BLaER1 (cell line): ENCODE measurements at regions not wholly inside any gene's neighbourhood (a gene's known extent, or its start where the extent isn't known, plus 50 kb on each side); places are given as distances from the start of the nearest gene placed in this dataset.
"Not testable (repeated sequence)": the region's sequence is repeated elsewhere in the genome, so short reads cannot be mapped to it uniquely, and the experiment has no call there.

Experiments used
- H3K27ac ChIP-seq: shearing (Covaris generic); formaldehyde crosslinking; 2 replicates; pipeline ENCODE4 v1.8.1; 2022
- H3K27me3 ChIP-seq: shearing (Covaris generic); formaldehyde crosslinking; 2 replicates; pipeline ENCODE4 v1.8.1; 2022
- H3K36me3 ChIP-seq: shearing (Covaris generic); formaldehyde crosslinking; 2 replicates; pipeline ENCODE4 v1.8.1; 2022
- H3K4me1 ChIP-seq: shearing (Covaris generic); formaldehyde crosslinking; 2 replicates; pipeline ENCODE4 v1.8.1; 2022
- H3K4me2 ChIP-seq: shearing (Covaris generic); formaldehyde crosslinking; 2 replicates; pipeline ENCODE4 v1.8.1; 2022
- H3K4me3 ChIP-seq: shearing (Covaris generic); formaldehyde crosslinking; 2 replicates; pipeline ENCODE4 v1.8.1; 2022
- H3K9ac ChIP-seq: shearing (Covaris generic); formaldehyde crosslinking; 2 replicates; pipeline ENCODE4 v1.8.1; 2022
- H3K9me3 ChIP-seq: shearing (Covaris generic); formaldehyde crosslinking; 2 replicates; pipeline ENCODE4 v1.8.1; 2022
- H4K20me1 ChIP-seq: shearing (Covaris generic); formaldehyde crosslinking; 2 replicates; pipeline ENCODE4 v1.8.1; 2022
- Cebpa-rat ChIP-seq: shearing (Covaris generic); IDR thresholded peaks from 2 replicates; pipeline ENCODE4 v1.8.1; 2022

- Histone ChIP-seq H3K27ac (no peak overlapping the region), H3K4me3 (no peak overlapping the region), H3K36me3 (no peaks in the 10 kb centered on the region), H3K4me1 (no peaks in the 10 kb centered on the region), H3K27me3 (no peaks in the 10 kb centered on the region), H3K4me2 (no peak overlapping the region), H3K9ac (no peak overlapping the region), H4K20me1 (no peaks in the 10 kb centered on the region), H3K9me3 (no peaks in the 10 kb centered on the region)
- no peak for TF ChIP-seq Cebpa-rat
Observed at GRCh38 chr5:126280343-126280742, 142.9 kb upstream of the GRAMD2B start.

- no peak overlapping the region for H3K4me2 ChIP-seq
- H4K20me1 ChIP-seq: no peaks in the 10 kb centered on the region
- H3K9ac ChIP-seq: no peak overlapping the region
- H3K36me3 ChIP-seq: no peaks in the 10 kb centered on the region
- H3K9me3 ChIP-seq: no peaks in the 10 kb centered on the region
- no peak overlapping the region for H3K27ac ChIP-seq
- H3K4me1 ChIP-seq: no peaks in the 10 kb centered on the region
- H3K4me3 ChIP-seq: no peak overlapping the region
- no peak for TF ChIP-seq Cebpa-rat
- H3K27me3 ChIP-seq: no peaks in the 10 kb centered on the region
Observed at GRCh38 chr5:126280846-126281245, 142.4 kb upstream of the GRAMD2B start.

- no peak for TF ChIP-seq Cebpa-rat
- Histone ChIP-seq H3K36me3 (no peaks in the 10 kb centered on the region), H3K4me1 (no peaks in the 10 kb centered on the region), H3K4me2 (no peak overlapping the region), H3K27me3 (no peaks in the 10 kb centered on the region), H3K9me3 (no peaks in the 10 kb centered on the region), H4K20me1 (no peaks in the 10 kb centered on the region), H3K9ac (no peak overlapping the region), H3K4me3 (no peak overlapping the region), H3K27ac (no peak overlapping the region)
Observed at GRCh38 chr5:126284977-126285696, 138.1 kb upstream of the GRAMD2B start.

- not testable (repeated sequence) for H3K36me3 ChIP-seq, H3K4me3 ChIP-seq, H3K27ac ChIP-seq, H3K27me3 ChIP-seq, H3K4me1 ChIP-seq, H3K4me2 ChIP-seq, H4K20me1 ChIP-seq, H3K9me3 ChIP-seq, H3K9ac ChIP-seq
Observed at GRCh38 chr5:126296121-126296520, 127.1 kb upstream of the GRAMD2B start.

- no peaks in the 10 kb centered on the region for H4K20me1 ChIP-seq
- no peaks in the 10 kb centered on the region for H3K27me3 ChIP-seq
- H3K9ac ChIP-seq: no peak overlapping the region
- H3K9me3 ChIP-seq: peaks cover 12% of the 10 kb centered on the region
- no peak for TF ChIP-seq Cebpa-rat
- no peak overlapping the region for H3K4me3 ChIP-seq
- no peaks in the 10 kb centered on the region for H3K36me3 ChIP-seq
- H3K27ac ChIP-seq: no peak overlapping the region
- H3K4me1 ChIP-seq: no peaks in the 10 kb centered on the region
- H3K4me2 ChIP-seq: no peak overlapping the region
Observed at GRCh38 chr5:126300293-126300692, 122.9 kb upstream of the GRAMD2B start.

GRCh38 chr5:126301056-126301455, 122.2 kb upstream of the GRAMD2B start:
- H3K27me3 ChIP-seq: no peaks in the 10 kb centered on the region
- no peaks in the 10 kb centered on the region for H4K20me1 ChIP-seq
- H3K9me3 ChIP-seq: peaks cover 15% of the 10 kb centered on the region
- no peak overlapping the region for H3K4me2 ChIP-seq
- no peaks in the 10 kb centered on the region for H3K36me3 ChIP-seq
- no peak overlapping the region for H3K4me3 ChIP-seq
- no peak overlapping the region for H3K27ac ChIP-seq
- no peak for TF ChIP-seq Cebpa-rat
- H3K9ac ChIP-seq: no peak overlapping the region
- H3K4me1 ChIP-seq: no peaks in the 10 kb centered on the region

- no peak overlapping the region for H3K27ac ChIP-seq
- H3K4me1 ChIP-seq: no peaks in the 10 kb centered on the region
- H3K36me3 ChIP-seq: no peaks in the 10 kb centered on the region
- H3K4me3 ChIP-seq: no peak overlapping the region
- no peaks in the 10 kb centered on the region for H3K27me3 ChIP-seq
- H3K9me3 ChIP-seq: peaks cover 7% of the 10 kb centered on the region; the same call in 1 of the 2 replicates
- H3K4me2 ChIP-seq: no peak overlapping the region
- TF ChIP-seq Cebpa-rat: no peak
- H3K9ac ChIP-seq: no peak overlapping the region
- H4K20me1 ChIP-seq: no peaks in the 10 kb centered on the region
Observed at GRCh38 chr5:126309860-126310259, 113.3 kb upstream of the GRAMD2B start.

GRCh38 chr5:126311766-126312165, 111.4 kb upstream of the GRAMD2B start:
- Histone ChIP-seq H4K20me1 (no peaks in the 10 kb centered on the region), H3K9me3 (no peaks in the 10 kb centered on the region), H3K4me3 (no peak overlapping the region), H3K4me1 (no peaks in the 10 kb centered on the region), H3K4me2 (no peak overlapping the region), H3K9ac (no peak overlapping the region), H3K27me3 (no peaks in the 10 kb centered on the region), H3K36me3 (no peaks in the 10 kb centered on the region), H3K27ac (no peak overlapping the region)
- TF ChIP-seq Cebpa-rat: no peak

- Histone ChIP-seq H3K4me3 (no peak overlapping the region), H4K20me1 (no peaks in the 10 kb centered on the region), H3K27ac (no peak overlapping the region), H3K9ac (no peak overlapping the region), H3K36me3 (no peaks in the 10 kb centered on the region), H3K9me3 (no peaks in the 10 kb centered on the region), H3K27me3 (no peaks in the 10 kb centered on the region), H3K4me1 (no peaks in the 10 kb centered on the region), H3K4me2 (no peak overlapping the region)
- no peak for TF ChIP-seq Cebpa-rat
Observed at GRCh38 chr5:126315341-126315740, 107.9 kb upstream of the GRAMD2B start.

GRCh38 chr5:126332326-126332725, 90.9 kb upstream of the GRAMD2B start:
- H3K4me3 ChIP-seq: no peak overlapping the region
- no peaks in the 10 kb centered on the region for H3K9me3 ChIP-seq
- H3K9ac ChIP-seq: no peak overlapping the region

GRCh38 chr5:126334760-126335159, 88.4 kb upstream of the GRAMD2B start:
- Histone ChIP-seq H3K27ac (no peak overlapping the region), H4K20me1 (no peaks in the 10 kb centered on the region), H3K4me3 (no peak overlapping the region), H3K4me1 (no peaks in the 10 kb centered on the region), H3K36me3 (no peaks in the 10 kb centered on the region), H3K4me2 (no peak overlapping the region), H3K27me3 (no peaks in the 10 kb centered on the region), H3K9ac (no peak overlapping the region), H3K9me3 (no peaks in the 10 kb centered on the region)
- no peak for TF ChIP-seq Cebpa-rat

More at GRCh38 chr5:126332326-126332725, 90.9 kb upstream of the GRAMD2B start:
- Histone ChIP-seq H3K27me3 (no peaks in the 10 kb centered on the region), H3K36me3 (no peaks in the 10 kb centered on the region), H3K4me1 (no peaks in the 10 kb centered on the region), H3K27ac (no peak overlapping the region), H4K20me1 (no peaks in the 10 kb centered on the region), H3K4me2 (no peak overlapping the region)
- TF ChIP-seq Cebpa-rat: no peak
